GM19328 (cell line): ENCODE measurements at regions not wholly inside any gene's neighbourhood (a gene's known extent, or its start where the extent isn't known, plus 50 kb on each side); places are given as distances from the start of the nearest gene placed in this dataset.

ENCODE experiments used
- ATAC-seq: cut with Tn5 transposase; IDR thresholded peaks from one replicate; pipeline ENCODE4 v1.9.1; 2021; ENCODE audit warnings: mild to moderate bottlenecking, moderate library complexity; ENCODE audit not compliant: unreplicated experiment

DNA sequence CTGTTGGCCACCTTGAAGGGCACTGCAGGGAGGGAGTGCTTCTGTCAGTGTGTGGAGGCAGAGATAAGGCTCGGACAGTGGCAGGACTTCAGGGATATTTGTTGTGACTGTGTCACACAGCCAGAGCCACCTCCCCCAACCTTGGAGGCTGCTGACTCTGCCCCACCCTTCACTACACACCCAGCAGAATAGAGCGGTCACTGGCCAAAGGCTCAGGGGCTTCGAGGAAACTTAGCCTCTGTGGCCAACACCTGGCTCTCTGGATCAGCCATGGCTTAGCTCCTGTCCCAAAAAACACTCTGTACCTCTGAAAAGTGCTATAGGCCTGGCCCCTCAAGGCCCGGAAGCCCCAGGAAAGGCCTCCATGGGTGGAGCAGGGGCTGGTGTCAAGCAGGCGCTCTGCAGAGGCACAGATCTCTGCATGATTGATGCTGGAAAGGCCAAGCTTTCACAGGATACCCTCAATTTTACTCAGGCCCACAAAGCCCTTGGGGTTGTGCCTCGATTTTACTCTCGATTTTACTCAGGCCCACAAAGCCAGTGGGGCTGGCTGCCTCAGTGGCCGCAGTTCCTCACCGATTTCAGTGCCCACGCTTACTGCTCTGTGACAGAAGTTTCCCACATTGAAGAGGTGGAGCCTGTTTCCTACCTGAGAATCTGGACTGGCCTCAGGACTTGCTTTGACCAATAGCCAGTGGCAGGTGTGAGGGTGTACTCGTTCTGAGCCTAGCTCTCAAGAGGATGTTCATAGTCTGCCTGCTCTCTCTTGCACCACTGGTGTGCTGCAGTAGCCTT, 113.2 kb upstream of the GPR26 start:
- ATAC-seq: no peak

- no peak for ATAC-seq
Measured at GRCh38 chr10:123553810-123554430, 112.2 kb upstream of the GPR26 start.

- no peak for ATAC-seq
Measured at GRCh38 chr10:123554656-123555055, 111.5 kb upstream of the GPR26 start.

DNA sequence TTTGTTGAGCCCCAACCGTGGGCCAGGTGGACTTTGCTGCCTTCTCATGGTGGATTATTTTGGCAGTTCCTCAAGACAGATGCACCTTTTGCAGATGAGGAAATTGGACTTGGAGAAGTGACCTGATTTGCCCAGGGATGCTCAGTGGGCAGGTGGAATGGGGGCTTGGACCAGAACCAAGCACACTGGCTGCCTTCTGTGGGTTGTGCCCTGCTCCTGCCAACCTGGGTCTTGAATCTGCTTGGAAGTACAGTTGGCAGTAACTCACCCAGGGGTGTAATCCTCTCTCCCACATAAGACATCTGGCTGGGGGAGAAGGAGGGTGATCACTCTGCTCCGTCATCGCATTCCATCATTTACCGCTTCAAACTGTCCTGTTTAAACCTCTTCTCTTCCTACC, 110.5 kb upstream of the GPR26 start:
- no peak for ATAC-seq

DNA sequence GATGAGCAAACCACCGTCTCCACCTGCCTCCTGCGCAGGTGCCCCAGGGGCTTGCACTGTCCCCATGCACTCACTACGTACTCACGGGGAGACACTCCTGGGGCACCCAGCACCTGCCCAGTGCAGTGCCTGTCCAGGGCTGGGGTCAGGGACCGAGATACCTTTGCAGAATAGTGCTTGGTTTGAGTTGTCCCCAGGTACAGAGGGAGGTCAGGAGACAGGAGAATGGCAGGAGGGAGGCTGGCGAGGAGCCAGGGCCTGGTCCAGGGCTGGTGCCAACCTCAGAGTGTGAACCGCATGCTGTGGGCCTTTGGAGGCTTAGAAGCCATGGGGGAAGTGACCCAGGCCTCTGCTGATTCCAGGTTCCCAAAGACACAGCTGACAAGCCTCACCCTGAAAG, 110.1 kb upstream of the GPR26 start:
- ATAC-seq: no peak

GRCh38 chr10:123556736-123557135, 109.4 kb upstream of the GPR26 start:
- ATAC-seq: no peak

GRCh38 chr10:123557366-123558108, 108.6 kb upstream of the GPR26 start:
- ATAC-seq: no peak

- ATAC-seq: no peak
Measured at GRCh38 chr10:123558651-123559050, 107.5 kb upstream of the GPR26 start.

GRCh38 chr10:123559066-123559822, 106.9 kb upstream of the GPR26 start:
- ATAC-seq: no peak

GRCh38 chr10:123559823-123560092, 106.4 kb upstream of the GPR26 start:
- no peak for ATAC-seq

GRCh38 chr10:123560301-123561140, 105.6 kb upstream of the GPR26 start:
- ATAC-seq: no peak

DNA sequence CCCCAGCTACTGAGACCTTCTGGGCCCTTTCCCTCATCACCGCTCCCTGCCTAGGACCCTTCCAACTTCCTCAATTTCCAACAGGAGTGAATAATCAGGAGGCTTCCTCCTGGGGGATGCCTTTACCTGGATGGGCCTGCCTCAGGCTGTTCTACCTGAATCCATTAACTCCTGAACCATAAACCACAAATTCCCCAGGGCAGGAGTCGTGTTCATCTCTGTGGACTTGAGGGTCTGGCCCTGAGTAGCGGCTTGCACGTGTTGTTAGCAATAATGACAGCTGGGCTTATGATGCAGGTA, 105.1 kb upstream of the GPR26 start:
- no peak for ATAC-seq

DNA sequence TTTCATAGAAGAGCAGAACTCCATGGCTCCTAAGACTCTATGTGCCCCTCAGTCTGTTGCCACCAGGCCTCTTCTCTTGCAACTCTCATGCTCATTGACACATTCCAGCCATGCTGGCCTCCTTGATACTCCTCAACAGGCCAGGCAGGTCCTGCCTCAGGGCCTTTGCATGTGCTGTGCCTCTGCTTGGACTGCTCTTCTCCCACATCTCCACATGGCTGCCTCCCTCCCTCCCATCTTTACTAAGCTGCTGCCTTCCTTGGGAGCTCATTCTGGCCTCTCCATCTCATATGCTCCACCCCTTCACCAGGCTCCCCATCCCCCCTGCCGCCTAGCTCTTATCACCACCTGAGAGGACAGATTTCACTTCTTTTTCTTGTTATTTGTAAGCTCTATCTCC, 103.8 kb upstream of the GPR26 start:
- ATAC-seq: no peak

- ATAC-seq: no peak
Measured at GRCh38 chr10:123562811-123563580, 103.2 kb upstream of the GPR26 start.

DNA sequence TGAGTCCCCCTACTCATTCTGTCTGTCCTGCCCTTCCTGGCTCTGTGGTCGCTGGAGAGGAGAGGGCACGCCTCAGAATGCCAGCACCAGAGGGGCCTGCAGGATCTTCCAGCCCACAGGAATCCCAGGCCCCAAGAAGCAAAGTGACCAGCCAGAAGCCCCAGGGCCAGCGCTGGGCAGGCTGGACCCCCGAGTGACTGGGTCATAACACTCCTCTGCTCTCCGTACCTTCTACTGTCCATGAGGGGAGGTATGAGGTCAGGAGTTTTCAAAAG, 102.6 kb upstream of the GPR26 start:
- no peak for ATAC-seq

DNA sequence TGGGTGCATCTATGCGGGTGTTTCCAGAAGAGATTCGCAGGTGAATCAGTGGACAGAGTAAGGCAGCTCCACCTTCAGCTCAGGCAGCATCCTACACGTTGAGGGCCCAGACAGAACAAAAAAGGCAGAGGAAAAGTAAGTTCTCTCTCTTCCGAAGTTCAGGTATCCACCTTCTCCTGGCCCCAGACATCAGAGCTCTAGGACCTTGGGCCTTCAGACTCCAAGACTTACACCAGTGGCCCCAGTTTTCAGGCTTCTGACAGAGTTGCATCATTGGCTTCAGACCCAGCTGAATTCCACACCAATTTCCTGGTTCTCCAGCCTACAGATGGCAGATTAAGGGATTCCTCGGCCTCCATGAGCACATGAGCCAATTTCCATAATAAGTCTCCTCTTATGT, 102.2 kb upstream of the GPR26 start:
- ATAC-seq: no peak

DNA sequence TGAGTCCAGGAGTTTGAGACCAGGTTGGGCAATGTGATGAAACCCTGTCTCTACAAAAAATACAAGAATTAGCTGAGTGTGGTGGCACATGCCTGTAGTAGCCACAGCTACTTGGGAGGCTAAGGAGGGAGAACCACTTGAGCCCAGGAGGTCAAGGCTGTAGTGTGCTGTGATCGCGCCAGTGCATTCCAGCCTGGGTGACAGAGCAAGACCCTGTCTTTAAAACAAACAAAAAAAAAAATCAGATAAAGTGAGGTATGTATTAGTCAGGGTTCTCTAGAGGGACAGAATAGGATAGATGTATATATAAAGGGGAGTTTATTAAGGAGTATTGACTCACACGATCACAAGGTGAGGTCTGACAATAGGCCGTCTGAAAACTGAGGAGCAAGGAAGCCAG, 101.5 kb upstream of the GPR26 start:
- ATAC-seq: no peak

GRCh38 chr10:123565691-123566660, 100.2 kb upstream of the GPR26 start:
- no peak for ATAC-seq
